T follicular helper cell (primary cell): ENCODE measurements at regions not wholly inside any gene's neighbourhood (a gene's known extent, or its start where the extent isn't known, plus 50 kb on each side); places are given as distances from the start of the nearest gene placed in this dataset.
"Not testable (repeated sequence)": the region's sequence is repeated elsewhere in the genome, so short reads cannot be mapped to it uniquely, and the experiment has no call there.

Experiments used
- DNase-seq: peaks from one replicate; pipeline ENCODE4 v3.0.0-alpha.2; 2020; ENCODE audit warnings: low read depth

GRCh38 chr5:1983401-1983800 is 100.7 kb upstream of the IRX4 start:
- DNase-seq = no peak

GRCh38 chr5:1982561-1982960 is 99.8 kb upstream of the IRX4 start:
- DNase-seq = not testable (repeated sequence)

- no peak for DNase-seq
Observed at GRCh38 chr5:1975898-1976765, 93.4 kb upstream of the IRX4 start.

- no peak for DNase-seq
Observed at GRCh38 chr5:1975406-1975715, 92.6 kb upstream of the IRX4 start.

- DNase-seq = no peak
Observed at GRCh38 chr5:1974501-1975405, 92.0 kb upstream of the IRX4 start.

GRCh38 chr5:1974081-1974480 is 91.4 kb upstream of the IRX4 start:
- DNase-seq = no peak

- DNase-seq = no peak
Observed at GRCh38 chr5:1973391-1974013, 90.8 kb upstream of the IRX4 start.

GRCh38 chr5:1971944-1972343 is 89.2 kb upstream of the IRX4 start:
- no peak for DNase-seq

GRCh38 chr5:1967736-1968135 is 85.0 kb upstream of the IRX4 start:
- DNase-seq = no peak

- no peak for DNase-seq
Observed at GRCh38 chr5:1966461-1966860, 83.7 kb upstream of the IRX4 start.

GRCh38 chr5:1965925-1966324 is 83.2 kb upstream of the IRX4 start:
- no peak for DNase-seq

GRCh38 chr5:1963941-1964451 is 81.3 kb upstream of the IRX4 start:
- DNase-seq = no peak

GRCh38 chr5:1963358-1963757 is 80.6 kb upstream of the IRX4 start:
- no peak for DNase-seq

GRCh38 chr5:1962619-1963355 is 80.1 kb upstream of the IRX4 start:
- DNase-seq = no peak

GRCh38 chr5:1961952-1962595 is 79.3 kb upstream of the IRX4 start:
- DNase-seq = no peak

- DNase-seq = no peak
Observed at GRCh38 chr5:1961304-1961946, 78.7 kb upstream of the IRX4 start.

- DNase-seq = no peak
Observed at GRCh38 chr5:1960595-1961303, 78.0 kb upstream of the IRX4 start.

GRCh38 chr5:1959725-1960581 is 77.2 kb upstream of the IRX4 start:
- no peak for DNase-seq

- no peak for DNase-seq
Observed at GRCh38 chr5:1959231-1959630, 76.5 kb upstream of the IRX4 start.
